Esophagus squamous epithelium (tissue), 4 donors: ENCODE measurements at regions not wholly inside any gene's neighbourhood (a gene's known extent, or its start where the extent isn't known, plus 50 kb on each side); places are given as distances from the start of the nearest gene placed in this dataset.

ENCODE experiments used
- POLR2A ChIP-seq, 4 donors: fragments of 450-650 bp; IDR thresholded peaks; one replicate each; pipeline ENCODE4 v1.6.1; 2017; ENCODE audit warnings: antibody characterized with exemption in 4 of 4, mild to moderate bottlenecking in 4 of 4, moderate library complexity in 3 of 4
- TF ChIP-seq, protein P1 (sequence below), 6 experiments: fragments of 450-650 bp in 4 of 6; fragments of 200-600 bp in 2 of 6; sonication (generic) in 2 of 6; IDR thresholded peaks; one replicate each; pipeline ENCODE4 v1.5.1; 2016 to 2019; ENCODE audit warnings: antibody characterized with exemption in 6 of 6, mild to moderate bottlenecking in 4 of 6, moderate library complexity in 4 of 6

DNA sequence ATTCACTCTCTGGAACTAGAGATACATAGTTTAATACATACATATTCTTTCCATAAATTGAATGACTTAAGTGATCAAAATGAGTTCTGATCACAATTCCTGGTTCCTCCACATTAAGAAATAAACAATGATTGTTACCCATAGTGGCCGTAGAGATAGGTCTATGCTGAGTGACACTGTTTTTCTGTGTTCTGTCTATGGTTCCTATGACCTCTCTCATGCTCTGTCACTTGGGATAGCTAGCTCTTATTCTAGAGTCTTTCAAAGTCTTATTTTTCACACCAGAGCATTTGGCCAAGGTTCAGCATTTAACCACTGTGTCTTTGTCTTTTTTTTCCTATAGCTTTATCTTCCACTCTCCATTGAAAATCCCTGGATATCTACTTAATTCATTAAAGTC, 132.4 kb downstream of the GOLGA6L6 start:
- no peak for TF ChIP-seq POLR2A (IDR thresholded peaks at IDR 0.05)
- TF ChIP-seq, protein P1, sequence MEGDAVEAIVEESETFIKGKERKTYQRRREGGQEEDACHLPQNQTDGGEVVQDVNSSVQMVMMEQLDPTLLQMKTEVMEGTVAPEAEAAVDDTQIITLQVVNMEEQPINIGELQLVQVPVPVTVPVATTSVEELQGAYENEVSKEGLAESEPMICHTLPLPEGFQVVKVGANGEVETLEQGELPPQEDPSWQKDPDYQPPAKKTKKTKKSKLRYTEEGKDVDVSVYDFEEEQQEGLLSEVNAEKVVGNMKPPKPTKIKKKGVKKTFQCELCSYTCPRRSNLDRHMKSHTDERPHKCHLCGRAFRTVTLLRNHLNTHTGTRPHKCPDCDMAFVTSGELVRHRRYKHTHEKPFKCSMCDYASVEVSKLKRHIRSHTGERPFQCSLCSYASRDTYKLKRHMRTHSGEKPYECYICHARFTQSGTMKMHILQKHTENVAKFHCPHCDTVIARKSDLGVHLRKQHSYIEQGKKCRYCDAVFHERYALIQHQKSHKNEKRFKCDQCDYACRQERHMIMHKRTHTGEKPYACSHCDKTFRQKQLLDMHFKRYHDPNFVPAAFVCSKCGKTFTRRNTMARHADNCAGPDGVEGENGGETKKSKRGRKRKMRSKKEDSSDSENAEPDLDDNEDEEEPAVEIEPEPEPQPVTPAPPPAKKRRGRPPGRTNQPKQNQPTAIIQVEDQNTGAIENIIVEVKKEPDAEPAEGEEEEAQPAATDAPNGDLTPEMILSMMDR (IDR thresholded peaks at IDR 0.05), result no peak
